ENCODE measurements at regions not wholly inside any gene's neighbourhood (a gene's known extent, or its start where the extent isn't known, plus 50 kb on each side); places are given as distances from the start of the nearest gene placed in this dataset.

DNA sequence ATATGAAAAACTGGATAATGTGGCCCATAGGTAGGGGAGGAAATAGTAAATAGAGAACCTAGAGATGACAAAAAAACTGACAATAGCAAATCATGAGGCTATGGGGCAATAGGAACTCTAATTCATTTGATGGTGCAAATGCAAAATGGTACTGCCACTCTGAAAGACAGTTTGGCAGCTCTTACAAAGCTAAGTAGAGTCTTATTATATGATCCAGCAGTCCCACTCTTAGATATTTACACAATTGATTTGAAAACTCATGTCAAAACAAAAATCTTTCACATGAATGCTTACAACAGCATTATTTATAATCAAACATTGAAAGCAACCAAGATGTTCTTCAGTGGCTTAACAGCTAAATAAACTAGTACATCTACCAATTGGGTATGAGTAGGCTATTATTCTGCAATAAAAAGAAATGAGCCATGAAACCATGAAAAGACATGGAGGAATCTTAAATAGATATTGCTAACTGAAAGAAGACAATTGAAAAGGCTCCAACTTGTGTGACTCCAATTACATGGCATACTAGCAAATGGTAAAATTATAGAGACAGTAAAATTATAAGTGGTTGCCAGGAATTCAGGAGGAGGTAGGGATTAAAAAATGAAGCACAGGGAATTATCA lies 321.8 kb upstream of the STAC start:
- no peak overlapping the region for H3K4me2 ChIP-seq (ENCODE audit: extremely low read depth, insufficient read depth, low read length)
- H3K36me3 ChIP-seq (ENCODE audit: control insufficient read depth, insufficient read depth, low read length): no peaks in the 10 kb centered on the region
- H3K27ac ChIP-seq (ENCODE audit: insufficient read depth, low read length): no peak overlapping the region
- H3K4me3 ChIP-seq (replicated peaks in 1 of 4; ENCODE audit: control extremely low read depth in 1 of 4, insufficient read depth in 1 of 4, low read depth in 3 of 4, low read length in 4 of 4): no peak overlapping the region
- H2AFZ ChIP-seq (ENCODE audit: low read length): no peak overlapping the region
- no peaks in the 10 kb centered on the region for H3K4me1 ChIP-seq (ENCODE audit: control insufficient read depth, extremely low read depth, insufficient read depth, low read length)
- H3K9me3 ChIP-seq (ENCODE audit: control insufficient read depth, insufficient read depth, low read depth, low read length): no peaks in the 10 kb centered on the region
- no peak overlapping the region for H3K9ac ChIP-seq (ENCODE audit: insufficient read depth, low read length)
- H3K27me3 ChIP-seq (ENCODE audit: control insufficient read depth, insufficient read depth, low read length): no peaks in the 10 kb centered on the region
- no peaks in the 10 kb centered on the region for H4K20me1 ChIP-seq (ENCODE audit: control insufficient read depth, extremely low read depth, insufficient read depth, low read length)
- DNase-seq (ENCODE audit: low read depth in 2 of 2): no peak
- H3K79me2 ChIP-seq (ENCODE audit: control insufficient read depth, insufficient read depth, low read length): no peaks in the 10 kb centered on the region
- no peak for TF ChIP-seq EZH2 (IDR thresholded peaks at IDR 0.05; ENCODE audit: low read length, missing control alignments)
- TF ChIP-seq, protein P1, sequence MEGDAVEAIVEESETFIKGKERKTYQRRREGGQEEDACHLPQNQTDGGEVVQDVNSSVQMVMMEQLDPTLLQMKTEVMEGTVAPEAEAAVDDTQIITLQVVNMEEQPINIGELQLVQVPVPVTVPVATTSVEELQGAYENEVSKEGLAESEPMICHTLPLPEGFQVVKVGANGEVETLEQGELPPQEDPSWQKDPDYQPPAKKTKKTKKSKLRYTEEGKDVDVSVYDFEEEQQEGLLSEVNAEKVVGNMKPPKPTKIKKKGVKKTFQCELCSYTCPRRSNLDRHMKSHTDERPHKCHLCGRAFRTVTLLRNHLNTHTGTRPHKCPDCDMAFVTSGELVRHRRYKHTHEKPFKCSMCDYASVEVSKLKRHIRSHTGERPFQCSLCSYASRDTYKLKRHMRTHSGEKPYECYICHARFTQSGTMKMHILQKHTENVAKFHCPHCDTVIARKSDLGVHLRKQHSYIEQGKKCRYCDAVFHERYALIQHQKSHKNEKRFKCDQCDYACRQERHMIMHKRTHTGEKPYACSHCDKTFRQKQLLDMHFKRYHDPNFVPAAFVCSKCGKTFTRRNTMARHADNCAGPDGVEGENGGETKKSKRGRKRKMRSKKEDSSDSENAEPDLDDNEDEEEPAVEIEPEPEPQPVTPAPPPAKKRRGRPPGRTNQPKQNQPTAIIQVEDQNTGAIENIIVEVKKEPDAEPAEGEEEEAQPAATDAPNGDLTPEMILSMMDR (conservative IDR thresholded peaks at IDR 0.05 in 1 of 2, IDR thresholded peaks at IDR 0.05 in 1 of 2; ENCODE audit: low read depth in 1 of 2, low read length in 2 of 2): no peak

DNA sequence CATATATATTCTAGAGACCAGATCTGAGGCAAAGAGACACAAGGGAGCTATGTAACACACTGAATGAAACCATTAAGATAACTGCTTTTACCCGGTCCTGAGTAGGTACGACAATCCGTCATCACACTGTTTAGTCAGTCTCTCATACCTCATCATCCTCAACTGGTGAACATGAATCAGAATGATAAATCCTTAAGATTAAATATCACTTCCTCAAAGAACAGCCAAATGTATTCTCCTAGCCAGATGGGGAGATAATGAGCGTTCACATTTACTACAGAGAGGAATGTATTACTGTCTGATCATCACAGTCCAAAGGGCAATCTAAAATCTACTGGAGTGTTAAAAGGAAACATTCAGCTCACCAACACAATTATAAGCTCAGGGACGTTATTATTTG lies 319.4 kb upstream of the STAC start:
- TF ChIP-seq EZH2 (IDR thresholded peaks at IDR 0.05; ENCODE audit: low read length, missing control alignments): no peak
- TF ChIP-seq, protein P1 (conservative IDR thresholded peaks at IDR 0.05 in 1 of 2, IDR thresholded peaks at IDR 0.05 in 1 of 2; ENCODE audit: low read depth in 1 of 2, low read length in 2 of 2): no peak
- Histone ChIP-seq H3K9me3 (ENCODE audit: control insufficient read depth, insufficient read depth, low read depth, low read length) (no peaks in the 10 kb centered on the region), H3K4me2 (ENCODE audit: extremely low read depth, insufficient read depth, low read length) (no peak overlapping the region), H3K27me3 (ENCODE audit: control insufficient read depth, insufficient read depth, low read length) (no peaks in the 10 kb centered on the region), H3K4me3 (replicated peaks in 1 of 4; ENCODE audit: control extremely low read depth in 1 of 4, insufficient read depth in 1 of 4, low read depth in 3 of 4, low read length in 4 of 4) (no peak overlapping the region), H3K79me2 (ENCODE audit: control insufficient read depth, insufficient read depth, low read length) (no peaks in the 10 kb centered on the region), H3K27ac (ENCODE audit: insufficient read depth, low read length) (no peak overlapping the region), H3K4me1 (ENCODE audit: control insufficient read depth, extremely low read depth, insufficient read depth, low read length) (no peaks in the 10 kb centered on the region), H4K20me1 (ENCODE audit: control insufficient read depth, extremely low read depth, insufficient read depth, low read length) (no peaks in the 10 kb centered on the region), H3K9ac (ENCODE audit: insufficient read depth, low read length) (no peak overlapping the region), H3K36me3 (ENCODE audit: control insufficient read depth, insufficient read depth, low read length) (no peaks in the 10 kb centered on the region), H2AFZ (ENCODE audit: low read length) (no peak overlapping the region)
- DNase-seq (ENCODE audit: low read depth in 2 of 2): peak in 1 of 2 donors; percentile 20

DNA sequence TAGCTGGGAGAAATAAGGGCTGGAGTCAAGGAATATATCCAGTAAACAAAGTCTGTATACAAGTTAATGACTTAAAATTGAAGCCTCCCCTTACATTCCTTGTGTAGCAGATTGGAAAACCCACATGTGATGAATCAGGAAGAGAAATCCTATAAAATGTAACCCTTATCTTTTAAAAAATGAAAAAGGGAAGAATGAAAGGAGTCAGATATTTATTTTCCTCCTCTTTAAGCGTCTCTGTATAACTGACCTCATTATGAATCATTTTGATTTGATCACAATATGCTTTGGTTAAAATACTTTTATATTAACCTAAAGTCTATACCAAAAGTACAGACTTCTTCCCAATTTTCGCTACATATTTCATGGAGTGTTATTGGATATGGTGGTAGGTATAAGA lies 316.3 kb upstream of the STAC start:
- Histone ChIP-seq H2AFZ (ENCODE audit: low read length) (no peak overlapping the region), H3K9me3 (ENCODE audit: control insufficient read depth, insufficient read depth, low read depth, low read length) (no peaks in the 10 kb centered on the region), H3K36me3 (ENCODE audit: control insufficient read depth, insufficient read depth, low read length) (no peaks in the 10 kb centered on the region), H3K4me2 (ENCODE audit: extremely low read depth, insufficient read depth, low read length) (no peak overlapping the region), H4K20me1 (ENCODE audit: control insufficient read depth, extremely low read depth, insufficient read depth, low read length) (no peaks in the 10 kb centered on the region), H3K79me2 (ENCODE audit: control insufficient read depth, insufficient read depth, low read length) (no peaks in the 10 kb centered on the region), H3K27ac (ENCODE audit: insufficient read depth, low read length) (no peak overlapping the region), H3K4me3 (replicated peaks in 1 of 4; ENCODE audit: control extremely low read depth in 1 of 4, insufficient read depth in 1 of 4, low read depth in 3 of 4, low read length in 4 of 4) (no peak overlapping the region), H3K9ac (ENCODE audit: insufficient read depth, low read length) (no peak overlapping the region), H3K4me1 (ENCODE audit: control insufficient read depth, extremely low read depth, insufficient read depth, low read length) (no peaks in the 10 kb centered on the region), H3K27me3 (ENCODE audit: control insufficient read depth, insufficient read depth, low read length) (no peaks in the 10 kb centered on the region)
- peak in 1 of 2 donors; percentile 34 for DNase-seq (ENCODE audit: low read depth in 2 of 2)
- TF ChIP-seq, protein P1 (conservative IDR thresholded peaks at IDR 0.05 in 1 of 2, IDR thresholded peaks at IDR 0.05 in 1 of 2; ENCODE audit: low read depth in 1 of 2, low read length in 2 of 2): no peak
- no peak for TF ChIP-seq EZH2 (IDR thresholded peaks at IDR 0.05; ENCODE audit: low read length, missing control alignments)
